GM10266 (cell line): ENCODE measurements at regions not wholly inside any gene's neighbourhood (a gene's known extent, or its start where the extent isn't known, plus 50 kb on each side); places are given as distances from the start of the nearest gene placed in this dataset.

Experiments used
- DNase-seq: peaks from one replicate; pipeline ENCODE4 v3.0.0; 2012; ENCODE audit errors: extremely low spot score
- CTCF ChIP-seq: IDR thresholded peaks from 2 replicates; pipeline ENCODE4 v1.5.1; 2012; ENCODE audit warnings: mild to moderate bottlenecking, low read depth; ENCODE audit not compliant: control insufficient read depth, insufficient read depth; ENCODE audit errors: missing control alignments

GRCh38 chr5:161960314-161960713 is 107.3 kb upstream of the GABRG2 start:
- DNase-seq = no peak
- TF ChIP-seq CTCF = no peak

DNA sequence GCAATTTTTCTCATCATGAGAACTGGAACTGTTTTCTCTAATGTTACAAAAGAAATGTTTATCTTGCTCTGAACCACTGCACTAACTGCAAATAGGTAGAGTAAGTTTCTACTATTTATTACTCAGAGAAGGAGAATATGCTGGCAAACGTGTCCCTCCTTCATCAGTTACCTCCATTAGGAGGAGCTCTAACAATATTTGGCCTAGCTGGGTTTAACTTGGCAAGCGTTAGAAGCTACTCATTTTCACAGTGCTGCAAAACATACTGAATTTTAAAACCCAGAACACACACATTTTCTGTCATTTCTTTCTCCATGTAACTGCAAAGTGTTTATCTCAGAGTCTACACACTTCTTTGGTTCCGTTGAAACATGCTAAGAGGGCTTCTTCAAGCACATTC is 101.0 kb upstream of the GABRG2 start:
- DNase-seq = peak; percentile 4
- peak; percentile 42 for TF ChIP-seq CTCF

GRCh38 chr5:161975350-161975749 is 92.2 kb upstream of the GABRG2 start:
- TF ChIP-seq CTCF = no peak
- no peak for DNase-seq

DNA sequence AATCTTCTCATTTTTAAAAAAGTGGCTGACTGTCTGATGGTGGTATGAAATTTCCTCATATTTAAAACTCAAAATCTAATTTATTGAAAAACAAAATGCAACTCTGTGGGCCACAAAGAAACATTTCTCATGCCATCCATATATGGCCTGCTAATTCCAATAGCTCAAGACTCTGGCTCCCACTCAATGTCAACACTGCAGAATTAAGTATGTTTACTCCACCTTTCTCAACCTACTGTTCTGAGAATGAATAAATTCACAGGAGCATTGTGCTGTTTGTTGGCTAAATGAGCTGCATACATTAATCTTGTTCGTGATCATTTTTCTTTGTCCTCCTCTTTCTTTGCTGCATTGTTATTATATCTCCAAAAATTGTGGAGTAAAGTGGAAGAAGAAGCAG is 79.5 kb upstream of the GABRG2 start:
- DNase-seq = no peak

More for the DNA sequence above, 79.5 kb upstream of the GABRG2 start:
- TF ChIP-seq CTCF = no peak
